GM10266 (cell line): ENCODE measurements at regions not wholly inside any gene's neighbourhood (a gene's known extent, or its start where the extent isn't known, plus 50 kb on each side); places are given as distances from the start of the nearest gene placed in this dataset.

Source experiments
- DNase-seq: peaks from one replicate; pipeline ENCODE4 v3.0.0; 2012; ENCODE audit errors: extremely low spot score
- CTCF ChIP-seq: IDR thresholded peaks from 2 replicates; pipeline ENCODE4 v1.5.1; 2012; ENCODE audit warnings: mild to moderate bottlenecking, low read depth; ENCODE audit not compliant: control insufficient read depth, insufficient read depth; ENCODE audit errors: missing control alignments

- no peak for DNase-seq
- TF ChIP-seq CTCF: no peak
Observed at GRCh38 chr14:34234258-34234657, 227.8 kb downstream of the SPTSSA start.

GRCh38 chr14:34233619-34234018 is 228.4 kb downstream of the SPTSSA start:
- no peak for TF ChIP-seq CTCF
- DNase-seq: no peak

GRCh38 chr14:34232790-34233189 is 229.2 kb downstream of the SPTSSA start:
- no peak for DNase-seq
- TF ChIP-seq CTCF: no peak

GRCh38 chr14:34231626-34232025 is 230.4 kb downstream of the SPTSSA start:
- DNase-seq: no peak
- no peak for TF ChIP-seq CTCF

- no peak for TF ChIP-seq CTCF
Observed at GRCh38 chr14:34229140-34229539, 232.9 kb downstream of the SPTSSA start.

GRCh38 chr14:34228650-34228976 is 233.4 kb downstream of the SPTSSA start:
- no peak for DNase-seq
- no peak for TF ChIP-seq CTCF

More at GRCh38 chr14:34229140-34229539, 232.9 kb downstream of the SPTSSA start:
- no peak for DNase-seq

- peak; percentile 66 for DNase-seq
- peak; percentile 81 for TF ChIP-seq CTCF
Observed at GRCh38 chr14:34227834-34228649, 234.0 kb downstream of the SPTSSA start.
